MM.1S (cell line): ENCODE measurements at regions not wholly inside any gene's neighbourhood (a gene's known extent, or its start where the extent isn't known, plus 50 kb on each side); places are given as distances from the start of the nearest gene placed in this dataset.
"Not testable (repeated sequence)": the region's sequence is repeated elsewhere in the genome, so short reads cannot be mapped to it uniquely, and the experiment has no call there.

Experiments
- CTCF ChIP-seq: fragments of 300-600 bp; sonication (generic); IDR thresholded peaks from 2 replicates; pipeline ENCODE4 v1.5.1; 2016; ENCODE audit warnings: antibody characterized with exemption, low read length, mixed read lengths
- EZH2 ChIP-seq: fragments of 300-600 bp; sonication (generic); optimal IDR thresholded peaks from 2 replicates; pipeline ENCODE3; 2017; ENCODE audit warnings: low read depth, mild to moderate bottlenecking, antibody characterized with exemption, low read length, mixed read lengths
- EZH2phosphoT487 ChIP-seq: fragments of 300-600 bp; sonication (generic); IDR thresholded peaks from 2 replicates; pipeline ENCODE4 v1.6.1; 2018; ENCODE audit warnings: antibody characterized with exemption, low read length

GRCh38 chr13:95430525-95430924, 122.0 kb upstream of the CLDN10 start:
- TF ChIP-seq CTCF, EZH2, EZH2phosphoT487: not testable (repeated sequence)
